Gastroesophageal sphincter (tissue), 4 donors: ENCODE measurements at regions not wholly inside any gene's neighbourhood (a gene's known extent, or its start where the extent isn't known, plus 50 kb on each side); places are given as distances from the start of the nearest gene placed in this dataset.

Source experiments
- ATAC-seq: fragments of 150-250 bp; one replicate; pipeline ENCODE4 v1.9.1; 2016; ENCODE audit warnings: mild to moderate bottlenecking, moderate library complexity
- H3K27ac ChIP-seq, 4 donors: fragments of 200-600 bp; sonication (generic) in 3 of 4; 1 replicate in 3 of 4; 2 replicates in 1 of 4; pipeline ENCODE4 v1.5.1; 2016 to 2019
- H3K27me3 ChIP-seq: fragments of 200-600 bp; sonication (generic); one replicate; pipeline ENCODE4 v1.5.1; 2019
- H3K36me3 ChIP-seq, 2 donors: fragments of 200-600 bp; sonication (generic); one replicate each; pipeline ENCODE4 v1.5.1; 2019; ENCODE audit warnings: control low read depth in 1 of 2
- H3K4me1 ChIP-seq, 3 donors: fragments of 200-600 bp; sonication (generic); 1 replicate in 2 of 3; 2 replicates in 1 of 3; pipeline ENCODE4 v1.5.1; 2016 to 2019; ENCODE audit warnings: control low read depth in 2 of 3
- H3K4me3 ChIP-seq, 2 donors: fragments of 200-600 bp; sonication (generic); one replicate each; pipeline ENCODE4 v1.5.1; 2019; ENCODE audit warnings: mild to moderate bottlenecking in 1 of 2, moderate library complexity in 1 of 2
- H3K9me3 ChIP-seq, 3 donors: fragments of 200-600 bp; sonication (generic); one replicate each; pipeline ENCODE4 v1.5.1; 2017 to 2019; ENCODE audit warnings: control low read depth in 2 of 3
- EP300 ChIP-seq: sonication (generic); formaldehyde crosslinking; IDR thresholded peaks from one replicate; pipeline ENCODE4 v1.6.1; 2017; ENCODE audit warnings: antibody characterized with exemption, mild to moderate bottlenecking
- POLR2A ChIP-seq, 2 donors: fragments of 450-650 bp; IDR thresholded peaks; one replicate each; pipeline ENCODE4 v1.6.1; 2017; ENCODE audit warnings: antibody characterized with exemption in 2 of 2, mild to moderate bottlenecking in 2 of 2, moderate library complexity in 1 of 2
- POLR2AphosphoS5 ChIP-seq: sonication (generic); formaldehyde crosslinking; IDR thresholded peaks from one replicate; pipeline ENCODE4 v1.6.1; 2017; ENCODE audit warnings: antibody characterized with exemption
- WGBS, 2 donors: methylation state at CpG; one replicate each; pipeline ENCODE4 v1.1.5; 2018; ENCODE audit warnings: low coverage in 1 of 2; 5-methylcytosine and 5-hydroxymethylcytosine counted together
- TF ChIP-seq, protein P1 (sequence below), 4 experiments: fragments of 200-600 bp in 2 of 4; fragments of 450-650 bp in 2 of 4; sonication (generic) in 1 of 4; IDR thresholded peaks; one replicate each; pipeline ENCODE4 v1.5.1; 2017 to 2019; ENCODE audit warnings: antibody characterized with exemption in 4 of 4, mild to moderate bottlenecking in 2 of 4, moderate library complexity in 2 of 4

DNA sequence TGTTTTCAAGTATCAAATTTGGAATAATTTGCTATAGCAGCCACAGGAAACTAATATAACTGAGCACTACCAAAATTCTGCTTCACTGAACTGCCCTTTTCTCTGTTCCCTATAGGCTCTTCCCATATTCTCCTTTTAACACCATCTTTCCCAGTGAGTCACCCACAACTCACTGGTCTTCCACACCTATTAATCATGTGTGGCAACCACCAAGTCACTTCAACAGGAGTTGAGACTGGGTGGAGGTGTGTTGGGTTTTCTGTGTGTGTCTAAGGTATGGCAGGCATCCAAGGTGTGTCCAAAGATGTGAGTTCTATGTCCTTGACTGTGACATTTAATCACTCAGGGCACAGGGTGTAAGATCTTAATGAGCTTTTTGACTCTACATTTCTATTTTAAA lies 610.0 kb upstream of the CDH11 start:
- H3K4me1 ChIP-seq, result no peaks in the 10 kb centered on the region
- H3K36me3 ChIP-seq, result no peaks in the 10 kb centered on the region
- no peak for ATAC-seq
- no peak for TF ChIP-seq POLR2A (IDR thresholded peaks at IDR 0.05)
- TF ChIP-seq, protein P1, sequence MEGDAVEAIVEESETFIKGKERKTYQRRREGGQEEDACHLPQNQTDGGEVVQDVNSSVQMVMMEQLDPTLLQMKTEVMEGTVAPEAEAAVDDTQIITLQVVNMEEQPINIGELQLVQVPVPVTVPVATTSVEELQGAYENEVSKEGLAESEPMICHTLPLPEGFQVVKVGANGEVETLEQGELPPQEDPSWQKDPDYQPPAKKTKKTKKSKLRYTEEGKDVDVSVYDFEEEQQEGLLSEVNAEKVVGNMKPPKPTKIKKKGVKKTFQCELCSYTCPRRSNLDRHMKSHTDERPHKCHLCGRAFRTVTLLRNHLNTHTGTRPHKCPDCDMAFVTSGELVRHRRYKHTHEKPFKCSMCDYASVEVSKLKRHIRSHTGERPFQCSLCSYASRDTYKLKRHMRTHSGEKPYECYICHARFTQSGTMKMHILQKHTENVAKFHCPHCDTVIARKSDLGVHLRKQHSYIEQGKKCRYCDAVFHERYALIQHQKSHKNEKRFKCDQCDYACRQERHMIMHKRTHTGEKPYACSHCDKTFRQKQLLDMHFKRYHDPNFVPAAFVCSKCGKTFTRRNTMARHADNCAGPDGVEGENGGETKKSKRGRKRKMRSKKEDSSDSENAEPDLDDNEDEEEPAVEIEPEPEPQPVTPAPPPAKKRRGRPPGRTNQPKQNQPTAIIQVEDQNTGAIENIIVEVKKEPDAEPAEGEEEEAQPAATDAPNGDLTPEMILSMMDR (IDR thresholded peaks at IDR 0.05), result no peak
- no peak for TF ChIP-seq EP300
- no peak for TF ChIP-seq POLR2AphosphoS5
- peaks cover 0 to 8% (median 0%) of the 10 kb centered on the region in 3 donors for H3K9me3 ChIP-seq
- H3K27me3 ChIP-seq, result peaks cover 16% of the 10 kb centered on the region
- no peak overlapping the region for H3K27ac ChIP-seq
- no peak overlapping the region for H3K4me3 ChIP-seq

DNA sequence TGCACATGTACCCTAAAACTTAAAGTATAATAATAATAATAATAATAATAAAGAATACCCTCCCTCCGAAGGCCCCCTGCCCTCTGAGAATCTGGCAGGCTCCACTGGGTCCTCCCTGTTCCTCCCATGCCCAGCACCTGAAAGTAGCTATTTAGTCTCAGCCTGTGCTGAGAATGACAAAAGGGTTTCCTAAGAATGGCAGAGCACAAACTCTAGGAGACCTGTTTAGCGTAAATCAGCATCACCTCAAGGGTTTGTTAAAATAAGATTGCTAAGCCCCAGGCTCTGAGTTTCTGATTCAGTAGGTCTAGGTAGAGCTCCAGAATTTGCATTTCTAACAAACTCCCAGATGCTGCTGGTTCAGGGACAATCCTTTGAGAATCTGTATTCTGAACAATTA lies 606.8 kb upstream of the CDH11 start:
- Histone ChIP-seq H3K4me3 (no peak overlapping the region), H3K9me3 (peaks cover 0 to 8% (median 0%) of the 10 kb centered on the region in 3 donors), H3K4me1 (no peaks in the 10 kb centered on the region), H3K27me3 (peaks cover 17% of the 10 kb centered on the region), H3K36me3 (no peaks in the 10 kb centered on the region), H3K27ac (no peak overlapping the region)
- ATAC-seq, result no peak
- 80 to 83% methylated on average over 1 to 2 of the region's 2 CpGs for WGBS, 2 donors
- TF ChIP-seq POLR2A (IDR thresholded peaks at IDR 0.05) (no peak), POLR2AphosphoS5 (no peak), EP300 (no peak)
- TF ChIP-seq, protein P1 (IDR thresholded peaks at IDR 0.05), result no peak

DNA sequence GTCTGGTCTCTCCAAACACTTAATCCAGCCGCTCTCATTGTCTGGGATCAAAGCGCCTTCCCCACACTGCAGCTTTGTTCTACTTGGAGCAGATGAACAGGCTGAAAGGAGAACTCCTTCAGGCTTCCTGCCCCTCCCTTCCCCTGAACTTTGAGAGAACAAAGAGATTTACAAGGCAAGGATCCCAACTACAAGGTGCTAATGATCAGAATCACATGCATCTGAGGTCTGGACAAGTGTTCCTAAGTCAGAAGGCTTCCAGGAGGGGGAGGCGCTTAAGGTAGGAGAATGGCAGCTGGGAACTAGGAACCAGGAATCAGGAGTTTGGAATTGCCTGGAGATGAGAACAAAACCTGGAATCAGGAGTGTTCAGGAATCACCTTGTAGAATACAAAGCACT lies 606.3 kb upstream of the CDH11 start:
- H3K4me1 ChIP-seq, result no peaks in the 10 kb centered on the region
- H3K4me3 ChIP-seq, result no peak overlapping the region
- TF ChIP-seq, protein P1 (IDR thresholded peaks at IDR 0.05), result no peak
- TF ChIP-seq POLR2A (IDR thresholded peaks at IDR 0.05) (no peak), POLR2AphosphoS5 (no peak), EP300 (no peak)
- no peaks in the 10 kb centered on the region for H3K36me3 ChIP-seq
- WGBS, 2 donors, result 36% methylated on average over 2 of the region's 3 CpGs; no CpG with 5 or more reads in 1 of the 2 donors
- ATAC-seq, result no peak
- no peak overlapping the region for H3K27ac ChIP-seq
- H3K9me3 ChIP-seq, result peaks cover 0 to 8% (median 0%) of the 10 kb centered on the region in 3 donors
- H3K27me3 ChIP-seq, result peaks cover 17% of the 10 kb centered on the region

DNA sequence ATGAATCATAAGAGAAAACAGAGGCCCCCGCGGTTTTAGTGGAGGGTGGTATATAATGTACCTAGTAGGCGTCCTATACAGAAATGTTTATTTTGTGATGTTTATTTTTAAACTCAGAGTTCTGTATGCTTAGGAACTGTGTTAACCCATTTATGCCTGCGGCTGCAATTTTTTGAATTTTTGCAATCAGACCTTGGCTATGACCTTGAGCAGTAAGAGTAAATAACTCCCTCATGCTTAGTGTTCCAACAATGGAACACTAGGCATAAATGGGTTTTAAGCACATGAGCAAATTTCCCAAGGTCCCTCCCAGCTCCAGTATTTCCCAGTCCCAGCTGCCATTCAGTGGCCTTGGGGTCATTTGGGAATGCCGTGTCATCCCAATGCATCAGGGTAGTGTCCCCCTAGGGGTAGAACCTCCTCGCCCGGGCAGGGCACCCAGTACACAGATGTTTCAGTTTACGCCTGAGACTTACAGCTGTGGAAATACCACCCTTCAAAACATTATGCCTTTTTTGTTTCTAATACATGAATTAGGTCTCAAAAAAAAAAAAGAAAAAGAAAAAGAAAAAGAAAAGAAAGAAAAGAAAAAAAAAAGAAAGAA lies 605.8 kb upstream of the CDH11 start:
- H3K4me3 ChIP-seq, result no peak overlapping the region
- TF ChIP-seq, protein P1 (IDR thresholded peaks at IDR 0.05), result no peak
- TF ChIP-seq POLR2A (IDR thresholded peaks at IDR 0.05), result no peak
- TF ChIP-seq EP300, result no peak
- no peak for TF ChIP-seq POLR2AphosphoS5
- H3K9me3 ChIP-seq, result peaks cover 0 to 8% (median 0%) of the 10 kb centered on the region in 3 donors
- no peaks in the 10 kb centered on the region for H3K4me1 ChIP-seq
- no peak for ATAC-seq
- H3K27me3 ChIP-seq, result peaks cover 17% of the 10 kb centered on the region
- no peak overlapping the region for H3K27ac ChIP-seq
- WGBS, 2 donors, result 74 to 76% methylated on average over 4 to 5 of the region's 8 CpGs
- no peaks in the 10 kb centered on the region for H3K36me3 ChIP-seq

DNA sequence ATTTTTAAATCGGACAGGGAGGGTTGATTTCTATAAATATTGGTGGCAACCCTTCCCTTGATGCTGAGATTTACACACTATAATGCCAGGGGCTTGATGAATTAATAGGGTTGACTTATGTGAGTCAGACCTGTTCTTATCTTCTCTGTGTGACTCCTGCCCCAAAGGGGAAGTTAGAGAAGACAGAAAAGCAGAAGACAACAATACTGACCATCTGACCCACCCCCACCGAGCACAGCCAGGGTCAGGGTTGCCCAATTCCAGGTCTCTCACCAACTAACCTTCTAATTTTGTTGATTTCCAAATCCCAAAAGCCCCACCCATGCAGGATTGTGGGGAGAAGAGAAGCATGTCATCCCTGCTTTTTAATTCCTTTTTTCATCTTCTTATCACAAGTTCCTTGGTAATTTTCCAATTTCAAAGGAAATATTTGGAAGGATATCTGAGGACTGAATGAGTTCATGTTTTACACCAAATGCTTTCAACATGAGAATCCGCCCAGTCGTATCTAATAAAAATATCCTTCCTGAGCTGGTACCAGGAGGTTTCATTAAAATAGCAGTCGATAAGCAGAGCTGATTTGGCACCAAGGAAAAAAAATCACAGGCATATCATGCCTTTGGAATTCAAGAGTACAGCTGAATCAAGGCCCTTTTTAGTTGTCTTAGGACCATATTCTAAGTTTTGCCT lies 603.4 kb upstream of the CDH11 start:
- Histone ChIP-seq H3K9me3 (peaks cover 0 to 8% (median 0%) of the 10 kb centered on the region in 3 donors), H3K27me3 (peaks cover 10% of the 10 kb centered on the region), H3K4me3 (no peak overlapping the region), H3K36me3 (no peaks in the 10 kb centered on the region), H3K4me1 (no peaks in the 10 kb centered on the region), H3K27ac (no peak overlapping the region)
- WGBS, 2 donors, result 62 to 68% methylated on average over 4 to 5 of the region's 5 CpGs
- no peak for ATAC-seq
- TF ChIP-seq EP300, result no peak
